ENCODE measurements at regions not wholly inside any gene's neighbourhood (a gene's known extent, or its start where the extent isn't known, plus 50 kb on each side); places are given as distances from the start of the nearest gene placed in this dataset.

- DNase-seq, result no peak
Measured at GRCh38 chr15:62758126-62758951, 284.2 kb upstream of the TPM1 start.

GRCh38 chr15:62758952-62759349, 283.6 kb upstream of the TPM1 start:
- DNase-seq, result no peak

GRCh38 chr15:62760538-62760937, 282.0 kb upstream of the TPM1 start:
- DNase-seq, result no peak

GRCh38 chr15:62765916-62766315, 276.6 kb upstream of the TPM1 start:
- no peak for DNase-seq

- DNase-seq, result no peak
Measured at GRCh38 chr15:62766599-62766998, 275.9 kb upstream of the TPM1 start.

GRCh38 chr15:62769604-62770003, 272.9 kb upstream of the TPM1 start:
- no peak for DNase-seq

- no peak for DNase-seq
Measured at GRCh38 chr15:62770111-62770660, 272.4 kb upstream of the TPM1 start.

GRCh38 chr15:62770752-62771151, 271.8 kb upstream of the TPM1 start:
- DNase-seq, result no peak

GRCh38 chr15:62771234-62771633, 271.3 kb upstream of the TPM1 start:
- no peak for DNase-seq

GRCh38 chr15:62773369-62774165, 269.0 kb upstream of the TPM1 start:
- DNase-seq, result no peak

GRCh38 chr15:62775932-62776331, 266.6 kb upstream of the TPM1 start:
- no peak for DNase-seq

- DNase-seq, result no peak
Measured at GRCh38 chr15:62777671-62778070, 264.9 kb upstream of the TPM1 start.

GRCh38 chr15:62779036-62779770, 263.3 kb upstream of the TPM1 start:
- DNase-seq, result peak; percentile 28 to 49

GRCh38 chr15:62779899-62780298, 262.6 kb upstream of the TPM1 start:
- no peak for DNase-seq

GRCh38 chr15:62781081-62781497, 261.5 kb upstream of the TPM1 start:
- no peak for DNase-seq

- peak; percentile 45 to 64 for DNase-seq
Measured at GRCh38 chr15:62782071-62782841, 260.3 kb upstream of the TPM1 start.

GRCh38 chr15:62782896-62783295, 259.7 kb upstream of the TPM1 start:
- DNase-seq, result no peak

- no peak for DNase-seq
Measured at GRCh38 chr15:62783303-62783957, 259.1 kb upstream of the TPM1 start.

GRCh38 chr15:62785881-62786828, 256.4 kb upstream of the TPM1 start:
- DNase-seq, result no peak

GRCh38 chr15:62787401-62787800, 255.1 kb upstream of the TPM1 start:
- DNase-seq, result no peak

- DNase-seq, result no peak
Measured at GRCh38 chr15:62788224-62788623, 254.3 kb upstream of the TPM1 start.
